ENCODE measurements at regions not wholly inside any gene's neighbourhood (a gene's known extent, or its start where the extent isn't known, plus 50 kb on each side); places are given as distances from the start of the nearest gene placed in this dataset.

DNA sequence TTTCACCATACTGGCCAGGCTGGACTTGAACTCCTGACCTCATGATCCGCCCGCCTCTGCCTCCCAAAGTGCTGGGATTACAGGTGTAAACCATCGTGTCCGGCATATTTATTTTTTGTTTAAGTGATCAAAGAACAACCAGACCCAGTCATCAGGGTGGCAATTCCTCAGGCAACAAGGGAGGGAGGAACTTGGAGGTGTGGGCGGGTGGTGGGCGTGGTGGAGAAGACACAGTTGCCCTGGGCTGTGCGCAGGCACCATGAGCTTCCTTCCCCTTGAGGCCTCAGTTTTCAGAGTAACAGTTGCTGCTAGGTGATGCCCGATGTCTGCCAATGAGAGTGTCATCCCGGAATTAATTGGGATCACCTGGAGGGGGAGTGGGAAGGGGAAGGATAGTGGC is 191.7 kb downstream of the ALG10 start:
- TF ChIP-seq, protein P1, sequence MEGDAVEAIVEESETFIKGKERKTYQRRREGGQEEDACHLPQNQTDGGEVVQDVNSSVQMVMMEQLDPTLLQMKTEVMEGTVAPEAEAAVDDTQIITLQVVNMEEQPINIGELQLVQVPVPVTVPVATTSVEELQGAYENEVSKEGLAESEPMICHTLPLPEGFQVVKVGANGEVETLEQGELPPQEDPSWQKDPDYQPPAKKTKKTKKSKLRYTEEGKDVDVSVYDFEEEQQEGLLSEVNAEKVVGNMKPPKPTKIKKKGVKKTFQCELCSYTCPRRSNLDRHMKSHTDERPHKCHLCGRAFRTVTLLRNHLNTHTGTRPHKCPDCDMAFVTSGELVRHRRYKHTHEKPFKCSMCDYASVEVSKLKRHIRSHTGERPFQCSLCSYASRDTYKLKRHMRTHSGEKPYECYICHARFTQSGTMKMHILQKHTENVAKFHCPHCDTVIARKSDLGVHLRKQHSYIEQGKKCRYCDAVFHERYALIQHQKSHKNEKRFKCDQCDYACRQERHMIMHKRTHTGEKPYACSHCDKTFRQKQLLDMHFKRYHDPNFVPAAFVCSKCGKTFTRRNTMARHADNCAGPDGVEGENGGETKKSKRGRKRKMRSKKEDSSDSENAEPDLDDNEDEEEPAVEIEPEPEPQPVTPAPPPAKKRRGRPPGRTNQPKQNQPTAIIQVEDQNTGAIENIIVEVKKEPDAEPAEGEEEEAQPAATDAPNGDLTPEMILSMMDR (IDR thresholded peaks at IDR 0.05): no peak
- no peak for TF ChIP-seq POLR2A (IDR thresholded peaks at IDR 0.05)
